Glomerular endothelial cell (primary cell): ENCODE measurements at regions not wholly inside any gene's neighbourhood (a gene's known extent, or its start where the extent isn't known, plus 50 kb on each side); places are given as distances from the start of the nearest gene placed in this dataset.
"Not testable (repeated sequence)": the region's sequence is repeated elsewhere in the genome, so short reads cannot be mapped to it uniquely, and the experiment has no call there.

ENCODE experiments used
- DNase-seq: peaks from one replicate; pipeline ENCODE4 v3.0.0-alpha.2; 2011; ENCODE audit warnings: low read depth, low spot score; ENCODE audit errors: extremely low read depth

- DNase-seq = no peak
Observed at GRCh38 chr3:78496501-78496900, 1271.3 kb downstream of the ROBO1 start.

GRCh38 chr3:78497021-78497420, 1270.8 kb downstream of the ROBO1 start:
- no peak for DNase-seq

DNA sequence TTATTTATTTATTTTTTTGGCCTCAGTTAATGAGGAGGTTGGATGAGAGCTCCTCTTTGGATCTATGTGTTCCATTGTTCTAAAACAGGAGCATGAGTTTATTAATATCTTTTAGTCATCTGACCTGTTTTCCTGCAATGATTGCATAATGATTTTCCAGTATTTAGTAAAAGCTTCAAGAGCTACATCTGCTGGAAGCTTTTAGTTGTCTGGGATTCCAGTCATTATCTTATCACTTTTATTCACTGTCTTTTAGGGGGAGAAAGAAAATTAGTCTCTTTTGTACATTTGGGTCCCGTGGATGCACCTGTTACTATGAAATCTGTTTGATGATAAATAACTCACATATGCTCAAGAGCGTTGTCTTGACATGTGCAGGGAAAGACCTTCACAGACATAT, 1270.0 kb downstream of the ROBO1 start:
- DNase-seq = no peak

- no peak for DNase-seq
Observed at GRCh38 chr3:78506061-78506460, 1261.7 kb downstream of the ROBO1 start.

DNA sequence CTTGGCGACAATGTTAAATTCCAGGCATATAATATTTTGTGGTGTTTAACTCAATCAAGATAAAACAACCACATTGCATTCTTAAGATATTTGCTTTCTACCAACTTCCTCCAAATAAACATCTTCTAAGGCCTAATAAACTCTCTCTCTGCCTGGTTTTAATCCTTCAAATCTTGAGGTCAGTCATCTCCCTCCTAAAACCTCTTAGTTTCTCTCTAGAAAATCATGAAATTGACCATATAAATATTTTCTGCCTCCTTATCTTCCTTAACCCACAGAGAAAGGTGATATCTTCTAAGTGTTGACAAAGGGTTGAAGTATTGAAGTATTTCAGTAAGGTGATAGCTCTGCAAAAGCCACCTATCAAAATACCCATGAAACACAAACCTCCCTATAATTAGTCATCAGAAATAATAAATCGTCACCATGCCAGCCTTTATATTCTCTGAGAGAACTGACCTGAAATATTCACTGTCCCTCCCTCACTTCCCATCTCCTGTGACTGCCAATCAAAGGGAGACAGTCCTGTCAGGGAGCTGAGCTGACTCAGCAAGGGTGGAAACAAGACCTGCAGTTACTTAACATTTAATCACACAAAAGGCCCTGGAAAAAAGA, 1261.1 kb downstream of the ROBO1 start:
- DNase-seq = no peak

DNA sequence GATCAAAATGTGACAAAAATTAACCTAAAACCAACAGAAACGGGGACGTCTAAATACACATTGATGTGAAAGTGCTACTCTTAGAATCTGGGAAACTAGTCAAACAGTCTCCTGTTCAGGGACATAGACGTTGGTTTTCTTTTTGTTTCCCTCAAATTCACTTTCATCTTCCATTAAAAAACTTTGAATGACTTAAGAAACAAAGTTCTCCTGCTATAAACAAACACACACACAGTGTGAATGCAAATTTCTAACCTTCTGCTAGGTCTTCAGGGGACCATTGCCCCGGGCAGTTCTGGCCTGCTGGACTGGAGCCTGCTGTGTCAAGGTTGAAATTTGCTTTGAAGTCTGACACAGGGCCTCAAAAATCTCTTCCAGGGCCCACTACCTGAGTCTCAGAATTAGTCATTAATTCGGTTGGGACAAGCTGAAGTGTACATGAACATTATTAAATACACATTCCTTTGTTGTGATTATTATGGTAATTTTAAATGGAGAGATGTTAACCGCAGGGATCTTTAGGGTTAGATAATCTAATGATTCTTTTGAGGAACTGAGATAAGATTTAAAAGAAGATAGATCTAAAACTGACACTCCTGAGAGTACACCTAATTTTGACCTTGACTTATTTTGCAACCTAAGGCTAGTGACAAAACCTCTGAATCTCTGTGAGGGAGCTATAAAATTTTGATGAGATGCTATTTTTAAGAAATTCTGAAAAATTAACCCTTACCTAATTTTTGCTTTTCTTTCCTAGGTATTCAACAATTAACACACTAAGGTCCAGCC, 1260.4 kb downstream of the ROBO1 start:
- DNase-seq = no peak

DNA sequence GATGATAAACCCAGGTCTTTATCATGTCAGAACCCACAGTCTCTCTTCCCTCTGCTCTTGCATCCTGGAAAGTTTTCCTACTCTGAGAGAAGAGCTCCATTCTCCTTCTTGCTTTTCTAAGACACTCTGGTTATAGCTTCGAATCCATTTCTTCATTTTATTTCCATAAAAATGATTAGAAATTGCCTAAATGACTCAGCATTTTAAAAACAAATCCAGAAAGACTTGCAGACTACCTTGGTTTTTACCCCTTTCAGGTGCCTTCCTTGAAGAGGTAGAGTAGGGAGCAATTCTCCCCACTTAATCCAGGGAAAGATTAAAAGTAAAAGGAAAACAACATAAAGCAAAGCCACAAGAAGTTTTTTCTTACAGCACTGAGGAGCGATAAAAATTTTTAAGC, 1256.0 kb downstream of the ROBO1 start:
- DNase-seq = no peak

DNA sequence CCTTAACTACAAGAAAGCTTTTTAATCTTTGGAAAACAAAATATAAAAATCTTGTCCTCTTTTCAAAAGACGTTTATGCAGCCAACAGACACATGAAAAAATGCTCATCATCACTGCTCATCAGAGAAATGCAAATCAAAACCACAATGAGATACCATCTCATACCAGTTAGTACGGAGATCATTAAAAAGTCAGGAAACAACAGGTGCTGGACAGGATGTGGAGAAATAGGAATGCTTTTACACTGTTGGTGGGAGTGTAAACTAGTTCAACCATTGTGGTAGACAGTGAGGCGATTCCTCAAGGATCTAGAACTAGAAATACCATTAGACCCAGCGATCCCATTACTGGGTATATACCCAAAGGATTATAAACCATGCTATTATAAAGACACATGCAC, 1255.0 kb downstream of the ROBO1 start:
- not testable (repeated sequence) for DNase-seq

DNA sequence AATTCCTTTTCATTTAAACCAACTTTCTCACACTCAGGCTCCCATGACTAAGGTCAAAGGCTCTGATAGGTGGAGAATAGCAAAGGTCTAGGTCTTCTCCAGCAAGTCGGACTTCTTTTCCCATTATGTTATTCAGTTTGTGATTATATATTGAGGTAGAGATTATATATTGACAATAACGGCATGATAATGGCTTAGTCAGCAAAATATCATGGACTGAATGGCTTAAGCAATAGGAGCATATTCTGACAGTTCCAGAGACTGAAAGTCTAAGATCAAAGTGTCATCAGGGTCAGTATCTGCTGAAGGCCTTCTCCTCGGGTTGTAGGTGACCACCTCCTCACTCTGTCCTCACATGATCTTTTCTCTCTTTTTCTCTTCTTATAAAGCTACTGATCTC, 1251.4 kb downstream of the ROBO1 start:
- DNase-seq = no peak

DNA sequence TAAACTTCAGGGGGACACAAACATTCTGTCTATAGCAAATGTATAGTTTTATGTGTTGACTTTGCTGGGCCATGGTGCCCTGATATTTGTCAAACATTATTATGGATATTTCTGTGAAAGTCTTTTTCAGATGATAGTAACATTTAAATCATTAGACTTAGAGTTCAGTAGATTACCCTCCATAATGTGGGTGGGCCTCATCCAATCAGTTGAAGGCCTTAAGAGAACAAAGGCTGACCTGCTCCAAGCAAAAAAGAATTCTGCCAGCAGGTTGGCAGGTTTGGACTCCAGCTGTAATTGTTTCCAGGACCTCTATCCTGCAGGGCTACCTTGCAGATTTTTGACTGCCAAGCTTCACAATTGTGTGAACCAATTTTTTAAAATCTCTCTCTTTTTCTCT, 1250.9 kb downstream of the ROBO1 start:
- no peak for DNase-seq

GRCh38 chr3:78517965-78518364, 1249.8 kb downstream of the ROBO1 start:
- no peak for DNase-seq

- no peak for DNase-seq
Observed at GRCh38 chr3:78519281-78519680, 1248.5 kb downstream of the ROBO1 start.

DNA sequence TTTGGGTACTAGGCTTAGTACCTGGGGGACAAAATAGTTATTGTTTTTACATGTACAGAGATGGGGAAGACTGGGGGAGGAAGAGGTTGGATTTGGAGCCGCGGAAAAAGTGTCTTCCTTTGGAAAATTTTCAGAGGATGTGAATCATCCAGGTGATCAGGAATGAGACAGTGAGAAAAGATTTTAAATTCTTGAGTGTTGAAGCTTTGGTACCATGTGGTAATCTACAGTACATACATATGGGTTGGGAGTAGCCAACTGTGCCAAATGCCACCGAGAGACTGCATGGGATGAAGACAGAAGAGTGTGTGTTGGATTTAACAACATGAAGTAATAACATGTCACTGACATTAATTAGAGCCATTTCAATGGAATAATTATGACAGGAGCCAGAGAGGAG, 1238.2 kb downstream of the ROBO1 start:
- no peak for DNase-seq

DNA sequence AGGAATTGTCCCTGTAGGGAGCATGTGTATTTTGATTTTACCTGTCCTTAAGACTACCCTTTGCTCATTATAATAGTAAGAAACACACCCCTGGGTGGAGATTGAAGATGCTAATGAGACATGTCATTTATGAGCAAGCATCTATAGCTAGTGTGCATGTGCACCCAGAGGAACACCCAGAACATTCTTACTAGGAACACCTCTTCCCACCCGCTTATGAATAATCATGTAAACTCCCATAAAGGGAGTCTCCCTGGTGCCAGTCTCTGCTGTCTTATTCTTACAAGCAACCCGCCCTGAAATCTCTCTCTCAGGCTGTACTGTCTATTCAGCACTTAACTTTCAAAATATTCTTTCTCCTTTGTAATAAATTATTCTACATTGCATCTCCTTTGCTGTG, 1227.3 kb downstream of the ROBO1 start:
- no peak for DNase-seq

DNA sequence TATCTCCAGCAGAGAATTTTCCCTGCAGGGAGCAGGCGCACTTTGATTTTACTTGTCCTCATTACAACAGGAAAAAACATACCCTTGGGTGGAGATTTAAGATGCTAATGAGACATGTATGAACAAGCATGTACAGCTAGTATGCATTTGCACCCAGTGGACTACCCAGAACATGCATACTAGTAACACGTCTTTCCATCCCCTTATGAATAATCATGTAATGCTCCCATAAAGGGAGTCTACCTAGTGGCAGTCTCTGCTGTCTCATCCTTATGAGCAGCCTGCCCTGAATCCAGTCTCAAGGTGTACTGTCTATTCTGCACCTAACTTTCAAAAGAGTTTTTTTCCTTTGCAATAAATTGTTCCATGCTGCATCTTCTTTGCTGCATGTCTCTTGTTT, 1222.0 kb downstream of the ROBO1 start:
- DNase-seq = no peak
